NCI-H2227 (cell line): ENCODE measurements at regions not wholly inside any gene's neighbourhood (a gene's known extent, or its start where the extent isn't known, plus 50 kb on each side); places are given as distances from the start of the nearest gene placed in this dataset.

ENCODE experiments used
- DNase-seq: peaks from one replicate; lab custom pipeline; 2025; ENCODE audit not compliant: unreplicated experiment; lab: John Stamatoyannopoulos, UW

DNA sequence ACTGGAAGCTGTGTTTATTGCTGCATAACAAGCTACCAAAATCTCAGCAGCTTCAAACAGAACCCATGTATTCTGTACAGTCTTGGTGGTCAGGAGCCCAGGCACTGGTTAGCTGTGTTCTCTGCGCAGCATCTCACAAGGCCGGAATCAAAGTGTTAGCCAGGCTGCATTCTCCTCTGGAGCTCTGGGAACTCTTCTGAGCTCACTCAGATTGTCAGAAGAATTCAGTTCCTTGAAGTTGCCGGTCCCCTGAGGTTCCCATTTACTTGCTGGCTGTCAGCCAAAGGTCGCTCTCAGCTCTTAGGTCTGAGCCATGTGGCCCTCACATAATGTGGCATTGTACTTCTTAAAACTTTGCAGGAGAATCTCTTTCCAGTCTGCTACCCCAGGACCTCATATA, 123.6 kb upstream of the SMIM21 start:
- DNase-seq: no peak

GRCh38 chr18:75548353-75548905, 120.9 kb upstream of the SMIM21 start:
- peak; percentile 50 for DNase-seq

DNA sequence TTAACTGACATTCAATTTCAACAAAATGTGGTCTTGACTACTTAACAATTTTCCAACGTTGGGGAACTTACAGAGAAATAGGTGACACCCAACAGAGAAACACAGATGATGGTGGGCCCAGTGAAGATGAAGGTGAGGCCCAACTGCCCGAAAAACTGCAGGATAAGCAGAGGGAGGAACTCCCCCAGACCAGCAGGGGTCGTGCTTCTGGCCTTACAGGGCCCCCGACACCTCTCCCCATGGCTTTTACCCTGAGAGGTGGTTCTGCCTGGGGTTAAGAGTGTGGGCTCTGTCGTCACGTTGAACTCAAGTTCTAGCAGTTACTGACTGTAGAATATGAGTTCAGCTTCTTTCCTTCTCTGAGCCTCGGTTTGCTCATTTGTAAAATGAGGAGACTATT, 119.5 kb upstream of the SMIM21 start:
- no peak for DNase-seq

GRCh38 chr18:75545189-75545588, 117.7 kb upstream of the SMIM21 start:
- DNase-seq: no peak

DNA sequence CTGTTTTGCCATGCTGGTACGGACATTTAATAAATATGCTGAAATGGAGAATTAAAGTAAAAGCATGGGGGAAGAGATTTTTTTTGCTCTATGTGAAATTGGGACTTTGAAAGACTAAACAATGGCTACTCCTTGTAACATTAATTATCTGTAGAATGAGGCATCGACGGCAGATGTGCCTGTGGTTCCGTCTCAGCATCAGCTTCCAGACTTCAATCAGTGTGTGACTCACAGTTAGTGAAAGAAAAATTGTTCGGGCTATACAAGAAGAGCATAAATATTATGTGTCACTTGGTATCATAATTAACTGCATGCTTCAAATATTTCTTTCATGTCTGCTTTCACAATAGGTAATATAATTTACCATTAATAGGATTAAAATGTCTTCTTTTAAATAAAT, 117.0 kb upstream of the SMIM21 start:
- DNase-seq: no peak

GRCh38 chr18:75544051-75544481, 116.6 kb upstream of the SMIM21 start:
- no peak for DNase-seq

DNA sequence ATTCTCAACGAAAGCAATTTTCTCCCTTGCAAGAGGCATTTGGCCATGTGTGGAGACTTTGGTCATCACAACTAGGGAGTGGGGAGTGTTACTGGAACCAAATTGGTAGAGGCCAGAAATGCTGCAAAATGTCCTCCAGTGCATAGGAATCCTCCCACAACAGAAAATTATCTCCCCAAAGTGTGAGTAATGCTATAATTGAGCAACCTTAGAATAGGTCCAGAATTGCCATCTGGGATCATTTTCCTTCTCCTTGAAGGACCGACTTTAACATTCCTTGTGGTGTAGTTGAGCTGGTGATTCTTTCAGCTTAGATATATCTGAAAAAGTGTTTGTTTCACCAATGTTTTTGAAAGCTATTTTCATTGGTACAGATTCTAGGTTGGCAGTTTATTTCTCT, 111.2 kb upstream of the SMIM21 start:
- DNase-seq: no peak

DNA sequence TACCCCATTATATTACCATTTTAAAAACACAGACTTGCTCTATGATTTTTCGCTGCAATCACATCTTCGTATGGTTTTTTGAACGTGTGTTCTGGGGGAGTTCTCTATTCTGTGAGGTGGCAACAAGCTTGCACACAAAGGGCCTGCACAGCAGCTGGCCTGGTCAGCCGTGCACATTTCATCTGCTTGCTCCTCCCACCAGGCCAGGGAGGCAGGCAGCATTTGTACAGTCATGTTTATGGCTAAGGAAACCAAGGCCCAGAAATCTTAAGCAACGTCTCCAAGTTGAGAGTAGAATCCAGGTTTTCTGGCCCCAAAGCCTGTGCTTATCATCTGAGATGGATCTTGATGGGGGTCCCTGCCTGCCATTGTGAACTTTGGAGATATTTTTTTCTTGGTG, 106.4 kb upstream of the SMIM21 start:
- no peak for DNase-seq

DNA sequence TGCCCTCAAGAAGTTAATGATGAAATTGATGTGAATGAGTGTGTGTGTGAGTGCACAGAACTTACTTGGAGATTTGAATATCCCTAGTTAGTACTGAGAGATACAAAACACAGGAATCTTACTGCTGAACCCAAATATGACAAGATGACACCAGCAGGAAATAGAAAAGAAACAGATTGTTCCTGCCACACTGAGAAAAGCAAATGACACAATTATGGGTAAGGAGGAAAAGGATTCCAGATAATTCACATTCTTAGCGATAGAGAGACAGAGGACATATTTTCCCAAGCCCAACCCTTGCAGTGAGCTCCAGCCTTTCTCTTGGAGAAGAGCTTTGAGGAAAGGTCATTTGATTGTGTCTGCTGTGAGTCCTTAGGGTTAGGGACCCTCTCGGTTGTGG, 105.7 kb upstream of the SMIM21 start:
- DNase-seq: no peak

GRCh38 chr18:75531851-75532459, 104.5 kb upstream of the SMIM21 start:
- no peak for DNase-seq

- no peak for DNase-seq
Measured at GRCh38 chr18:75531212-75531850, 103.8 kb upstream of the SMIM21 start.

DNA sequence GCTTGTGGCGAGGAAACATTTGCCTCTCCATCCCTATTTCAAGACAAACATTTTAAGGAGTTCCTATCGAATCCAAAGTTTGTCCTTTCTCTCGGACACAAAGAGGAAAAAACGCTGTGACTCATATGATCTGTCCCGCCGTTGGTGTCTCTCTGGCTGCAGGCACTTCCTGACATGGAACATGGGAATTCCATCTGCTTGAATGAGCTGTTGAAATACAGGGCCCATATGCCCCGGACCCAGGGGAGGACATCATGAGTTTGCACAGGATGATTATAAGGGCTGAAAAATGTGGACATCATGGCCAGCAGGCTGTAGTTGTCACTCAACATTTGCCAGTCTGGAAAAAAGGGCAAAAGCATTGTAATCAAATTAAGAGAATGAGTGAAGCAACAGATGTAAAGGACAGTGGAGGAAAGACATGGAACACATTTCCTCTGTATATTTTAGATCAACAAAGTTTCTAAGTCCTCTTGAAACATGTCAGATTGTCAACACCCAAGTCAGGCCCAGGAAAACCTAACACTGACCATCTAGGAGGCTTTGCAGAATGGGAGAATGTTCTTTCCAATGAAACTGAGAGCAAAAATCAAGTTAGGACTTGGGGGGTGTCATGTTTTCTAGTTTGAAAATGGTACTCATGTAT, 103.2 kb upstream of the SMIM21 start:
- no peak for DNase-seq

GRCh38 chr18:75530118-75530517, 102.6 kb upstream of the SMIM21 start:
- no peak for DNase-seq

GRCh38 chr18:75529394-75529793, 101.9 kb upstream of the SMIM21 start:
- no peak for DNase-seq

DNA sequence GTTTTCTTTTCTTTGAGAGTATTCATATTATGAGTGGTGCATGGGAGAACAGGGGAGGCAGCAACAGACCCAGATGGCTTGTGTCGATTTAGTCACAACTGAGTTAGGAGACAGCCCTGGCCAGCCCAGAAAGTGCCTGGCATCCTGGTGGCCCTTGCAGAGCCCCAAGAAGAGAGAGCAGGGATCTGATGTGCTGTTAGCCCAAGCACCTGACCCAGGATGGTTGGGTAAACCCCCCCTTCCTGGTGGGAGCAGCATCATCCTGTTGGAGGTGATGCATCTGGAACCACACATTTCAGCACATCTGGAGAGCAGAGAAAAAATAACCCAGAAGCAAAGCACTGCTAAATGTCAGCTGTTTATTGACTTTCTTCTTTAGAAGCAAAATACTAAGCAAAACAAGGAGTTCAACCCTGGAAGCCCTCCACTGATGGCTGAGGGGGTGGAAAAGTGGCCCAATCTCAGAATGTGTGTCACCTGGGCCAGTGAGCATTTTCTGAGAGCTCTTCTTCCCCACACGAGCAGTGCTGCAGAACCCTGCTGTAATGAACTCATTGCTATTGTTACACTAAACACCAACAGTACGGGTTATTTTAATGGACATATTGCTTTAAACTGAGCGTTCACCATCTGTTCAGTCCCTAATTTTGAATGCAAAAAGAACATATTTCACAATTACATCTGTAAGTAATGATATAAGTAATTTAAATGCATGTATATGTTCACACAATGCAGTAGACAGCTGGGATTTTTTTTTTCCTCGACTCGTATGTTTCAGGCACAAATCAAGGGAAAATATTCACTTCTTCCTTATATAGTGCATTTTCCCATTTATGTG, 100.6 kb upstream of the SMIM21 start:
- no peak for DNase-seq

DNA sequence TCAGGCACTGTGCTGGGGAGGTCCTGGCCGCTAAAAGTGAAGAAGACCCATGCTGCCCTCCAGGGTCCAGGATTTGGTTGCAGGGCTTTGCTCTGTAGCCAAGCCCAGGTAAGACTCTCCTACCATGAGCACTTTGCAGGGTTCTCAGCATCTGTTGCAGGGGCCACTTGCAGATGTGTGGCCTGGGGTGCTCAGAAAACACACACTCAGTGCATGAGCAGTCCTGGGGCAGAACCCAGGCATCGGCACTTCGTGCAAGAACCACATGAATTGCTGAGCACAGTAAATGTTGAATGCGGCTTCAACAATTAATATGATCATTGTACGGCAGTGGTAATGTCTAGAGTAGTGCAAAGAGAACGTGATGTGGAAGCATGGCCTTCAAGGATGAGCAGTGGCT, 98.5 kb upstream of the SMIM21 start:
- no peak for DNase-seq

GRCh38 chr18:75525331-75525730, 97.8 kb upstream of the SMIM21 start:
- DNase-seq: no peak

- no peak for DNase-seq
Measured at GRCh38 chr18:75524841-75525240, 97.3 kb upstream of the SMIM21 start.

- DNase-seq: no peak
Measured at GRCh38 chr18:75524181-75524580, 96.7 kb upstream of the SMIM21 start.

GRCh38 chr18:75521816-75522215, 94.3 kb upstream of the SMIM21 start:
- DNase-seq: no peak

DNA sequence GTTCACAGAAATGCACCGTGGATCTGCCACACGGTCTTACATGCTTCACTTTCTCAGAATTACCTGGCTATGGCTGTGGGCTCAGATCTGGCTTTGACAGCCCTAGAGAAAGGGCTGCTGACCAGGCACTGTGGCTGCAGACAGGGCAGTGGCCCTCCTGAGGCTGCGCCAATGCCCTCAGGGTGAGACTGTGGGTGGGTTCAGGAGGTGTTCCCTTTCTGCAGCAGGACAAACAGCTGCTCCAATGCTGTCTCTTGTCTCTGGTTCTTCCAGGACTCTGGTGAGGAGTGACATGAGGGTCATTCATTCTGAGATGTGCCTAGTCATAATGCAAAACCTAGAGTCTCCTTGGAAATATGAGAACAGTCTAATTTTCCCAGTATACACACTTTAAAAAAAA, 90.5 kb upstream of the SMIM21 start:
- DNase-seq: no peak
